Type B pancreatic cell (in vitro differentiated cells): ENCODE measurements at regions not wholly inside any gene's neighbourhood (a gene's known extent, or its start where the extent isn't known, plus 50 kb on each side); places are given as distances from the start of the nearest gene placed in this dataset.

Experiments used
- DNase-seq: peaks from one replicate; pipeline ENCODE4 v3.0.0; 2021; ENCODE audit warnings: mixed read lengths; ENCODE audit not compliant: unreplicated experiment; ENCODE audit errors: extremely low spot score
- H3K27ac Mint-ChIP-seq: 2 replicates; pipeline ENCODE4 v1.8.0; 2021; ENCODE audit warnings: mild to moderate bottlenecking, mixed read lengths
- H3K27me3 Mint-ChIP-seq: 2 replicates; pipeline ENCODE4 v1.8.0; 2021; ENCODE audit warnings: mixed read lengths
- H3K36me3 Mint-ChIP-seq: 2 replicates; pipeline ENCODE4 v1.8.0; 2021; ENCODE audit warnings: mixed read lengths
- H3K4me1 Mint-ChIP-seq: one replicate; pipeline ENCODE4 v1.8.0; 2021; ENCODE audit warnings: mixed read lengths; ENCODE audit not compliant: unreplicated experiment
- H3K4me3 Mint-ChIP-seq: 2 replicates; pipeline ENCODE4 v1.8.0; 2021; ENCODE audit warnings: mild to moderate bottlenecking, mixed read lengths
- H3K9me3 Mint-ChIP-seq: 2 replicates; pipeline ENCODE4 v1.8.0; 2021; ENCODE audit warnings: mixed read lengths
- CTCF ChIP-seq: fragments of 200-600 bp; sonication (generic); conservative IDR thresholded peaks from 2 replicates; pipeline ENCODE4 v1.5.0; 2021; ENCODE audit warnings: antibody characterized with exemption, mild to moderate bottlenecking

- no peak for TF ChIP-seq CTCF
- DNase-seq, result no peak
- H3K4me1 Mint-ChIP-seq, result peaks cover 5% of the 10 kb centered on the region
- no peak overlapping the region for H3K4me3 Mint-ChIP-seq
- peaks cover 23% of the 10 kb centered on the region for H3K9me3 Mint-ChIP-seq
- H3K27ac Mint-ChIP-seq, result no peak overlapping the region
- H3K36me3 Mint-ChIP-seq, result peaks cover 12% of the 10 kb centered on the region
- H3K27me3 Mint-ChIP-seq, result peaks cover 4% of the 10 kb centered on the region
Measured at GRCh38 chr4:4794421-4794820, 65.0 kb upstream of the MSX1 start.

- no peak for TF ChIP-seq CTCF
- H3K4me1 Mint-ChIP-seq, result peaks cover 5% of the 10 kb centered on the region
- DNase-seq, result no peak
- H3K9me3 Mint-ChIP-seq, result peaks cover 29% of the 10 kb centered on the region
- no peak overlapping the region for H3K27ac Mint-ChIP-seq
- peaks cover 13% of the 10 kb centered on the region for H3K36me3 Mint-ChIP-seq
- peaks cover 4% of the 10 kb centered on the region for H3K27me3 Mint-ChIP-seq
- no peak overlapping the region for H3K4me3 Mint-ChIP-seq
Measured at GRCh38 chr4:4792466-4792865, 67.0 kb upstream of the MSX1 start.

- no peak for DNase-seq
- no peak overlapping the region for H3K4me3 Mint-ChIP-seq
- peaks cover 5% of the 10 kb centered on the region for H3K4me1 Mint-ChIP-seq
- peaks cover 13% of the 10 kb centered on the region for H3K36me3 Mint-ChIP-seq
- no peak overlapping the region for H3K27ac Mint-ChIP-seq
- TF ChIP-seq CTCF, result no peak
- peaks cover 4% of the 10 kb centered on the region for H3K27me3 Mint-ChIP-seq
- H3K9me3 Mint-ChIP-seq, result peaks cover 26% of the 10 kb centered on the region
Measured at GRCh38 chr4:4791299-4792111, 68.0 kb upstream of the MSX1 start.

DNA sequence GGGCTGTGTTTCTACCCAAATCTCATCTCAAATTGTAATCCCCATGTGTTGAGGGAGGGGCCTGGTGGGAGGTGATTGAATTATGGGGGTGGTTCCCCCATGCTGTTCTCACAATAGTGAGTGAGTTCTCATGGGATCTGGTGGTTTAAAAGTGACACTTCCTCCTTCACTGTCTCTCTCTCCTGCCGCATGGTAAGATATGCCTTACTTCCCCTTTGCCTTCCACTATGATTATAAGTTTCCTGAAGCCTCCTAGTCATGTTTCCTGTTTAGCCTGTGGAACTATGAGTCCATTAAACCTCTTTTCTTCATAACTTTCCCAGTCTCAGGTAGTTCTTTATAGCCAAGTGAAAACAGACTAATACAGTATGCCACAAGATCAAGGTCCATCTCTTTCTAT, 70.0 kb upstream of the MSX1 start:
- Mint-ChIP-seq H3K4me1 (peaks cover 5% of the 10 kb centered on the region), H3K9me3 (peaks cover 21% of the 10 kb centered on the region), H3K27ac (no peak overlapping the region), H3K36me3 (peaks cover 13% of the 10 kb centered on the region), H3K27me3 (peaks cover 4% of the 10 kb centered on the region), H3K4me3 (no peak overlapping the region)
- no peak for TF ChIP-seq CTCF
- DNase-seq, result no peak

- peaks cover 21% of the 10 kb centered on the region for H3K9me3 Mint-ChIP-seq
- DNase-seq, result no peak
- H3K27ac Mint-ChIP-seq, result no peak overlapping the region
- H3K4me3 Mint-ChIP-seq, result no peak overlapping the region
- peaks cover 4% of the 10 kb centered on the region for H3K27me3 Mint-ChIP-seq
- TF ChIP-seq CTCF, result no peak
- peaks cover 5% of the 10 kb centered on the region for H3K4me1 Mint-ChIP-seq
- H3K36me3 Mint-ChIP-seq, result peaks cover 13% of the 10 kb centered on the region
Measured at GRCh38 chr4:4788573-4788972, 70.9 kb upstream of the MSX1 start.
